Endothelial cell of umbilical vein (primary cell): ENCODE measurements at regions not wholly inside any gene's neighbourhood (a gene's known extent, or its start where the extent isn't known, plus 50 kb on each side); places are given as distances from the start of the nearest gene placed in this dataset.

Source experiments
- BruUV-seq: library from RNA; stranded (reverse); fragments of 400-500 nt; replicated peaks from 2 replicates; lab custom pipeline; 2021; lab: Mats Ljungman, UMichigan
- CTCF ChIA-PET: fragments of 300-600, 350-600 bp; sonication (Branson Sonifier 250); formaldehyde crosslinking; loops from one replicate; lab custom pipeline; 2021; ENCODE audit warnings: antibody characterized with exemption, inconsistent platforms; lab: Charles Lee
- POLR2A ChIA-PET: fragments of 300-600, 350-600 bp; sonication (Branson Sonifier 250); formaldehyde crosslinking; loops from one replicate; lab custom pipeline; 2021; ENCODE audit warnings: antibody characterized with exemption, inconsistent platforms; lab: Charles Lee
- DNase-seq: peaks from one replicate; pipeline ENCODE4 v3.0.0-alpha.2; 2011; ENCODE audit warnings: low read depth, low spot score
- FAIRE-seq: peaks from 2 replicates; lab custom pipeline; 2011; peaks lifted over from hg19 to GRCh38; lab: Jason Lieb, UNC
- H2AFZ ChIP-seq: 2 replicates; pipeline ENCODE4 v1.6.0; 2012; ENCODE audit warnings: low read depth, low read length, control low read depth, inconsistent platforms
- H3K27ac ChIP-seq: 2 replicates; pipeline ENCODE4 v1.5.1; 2011; ENCODE audit warnings: low read depth, mild to moderate bottlenecking, control low read depth, low read length, moderate library complexity; ENCODE audit not compliant: insufficient read depth
- H3K27me3 ChIP-seq, 2 experiments: 2 replicates each; pipeline versions ENCODE4 v1.6.0 to v1.6.1; 2011; ENCODE audit warnings: low read length in 2 of 2, mixed read lengths in 1 of 2; ENCODE audit not compliant: control insufficient read depth in 2 of 2, insufficient read depth in 2 of 2
- H3K36me3 ChIP-seq, 2 experiments: 2 replicates in 1 of 2; 3 replicates in 1 of 2; pipeline ENCODE4 v1.5.1; 2011; ENCODE audit warnings: low read length in 2 of 2, mild to moderate bottlenecking in 1 of 2, moderate library complexity in 1 of 2; ENCODE audit not compliant: control insufficient read depth in 2 of 2, insufficient read depth in 2 of 2; ENCODE audit errors: extremely low read depth in 1 of 2
- H3K4me1 ChIP-seq: 3 replicates; pipeline ENCODE4 v1.5.1; 2011; ENCODE audit warnings: mild to moderate bottlenecking, low read length; ENCODE audit not compliant: control insufficient read depth, insufficient read depth; ENCODE audit errors: extremely low read depth
- H3K4me2 ChIP-seq: 2 replicates; pipeline ENCODE4 v1.6.1; 2011; ENCODE audit warnings: low read length, control low read depth, mixed read lengths; ENCODE audit not compliant: insufficient read depth
- H3K4me3 ChIP-seq, 3 experiments: fragments of 200-600 bp in 1 of 3; sonication (generic), shearing (Covaris generic) in 1 of 3; replicated peaks in 1 of 3; 2 replicates each; pipeline ENCODE4 v1.5.1; 2011 to 2016; ENCODE audit warnings: control low read depth in 3 of 3, low read length in 3 of 3, mild to moderate bottlenecking in 2 of 3, inconsistent platforms in 1 of 3, low read depth in 1 of 3, moderate library complexity in 1 of 3; ENCODE audit not compliant: insufficient read depth in 1 of 3
- H3K79me2 ChIP-seq: 2 replicates; pipeline ENCODE4 v1.6.0; 2012; ENCODE audit warnings: low read length, inconsistent platforms; ENCODE audit not compliant: control insufficient read depth, insufficient read depth
- H3K9ac ChIP-seq: replicated peaks from 2 replicates; pipeline ENCODE3; 2011; ENCODE audit warnings: low read length, control low read depth; ENCODE audit not compliant: insufficient read depth; ENCODE audit errors: extremely low read depth
- H3K9me1 ChIP-seq: replicated peaks from 3 replicates; pipeline ENCODE4 v1.6.0; 2011; ENCODE audit warnings: mild to moderate bottlenecking, low read length; ENCODE audit not compliant: control insufficient read depth, insufficient read depth; ENCODE audit errors: extremely low read depth
- H3K9me3 ChIP-seq: replicated peaks from 2 replicates; pipeline ENCODE4 v1.5.1; 2012; ENCODE audit warnings: low read length, inconsistent platforms; ENCODE audit not compliant: control insufficient read depth, insufficient read depth
- H4K20me1 ChIP-seq: replicated peaks from 2 replicates; pipeline ENCODE3; 2011; ENCODE audit warnings: mild to moderate bottlenecking, low read length; ENCODE audit not compliant: control insufficient read depth, insufficient read depth; ENCODE audit errors: extremely low read depth
- EZH2 ChIP-seq: IDR thresholded peaks from 2 replicates; pipeline ENCODE4 v1.6.1; 2012; ENCODE audit warnings: borderline replicate concordance, low read depth, mild to moderate bottlenecking, moderate library complexity, low read length, inconsistent platforms; ENCODE audit not compliant: severe bottlenecking
- FOS ChIP-seq: IDR thresholded peaks from 2 replicates; pipeline ENCODE4 v1.6.1; 2011; ENCODE audit warnings: mild to moderate bottlenecking, low read length, moderate library complexity, borderline replicate concordance; ENCODE audit not compliant: insufficient read depth
- GATA2 ChIP-seq: IDR thresholded peaks from 2 replicates; pipeline ENCODE4 v1.7.0; 2011; ENCODE audit warnings: low read depth, mild to moderate bottlenecking, moderate library complexity, mixed read lengths, low read length; ENCODE audit not compliant: insufficient read length, insufficient read depth
- JUN ChIP-seq: IDR thresholded peaks from 2 replicates; pipeline ENCODE4 v1.6.1; 2011; ENCODE audit warnings: borderline replicate concordance, low read depth; ENCODE audit not compliant: insufficient read length, insufficient read depth
- MYC ChIP-seq: IDR thresholded peaks from one replicate; pipeline ENCODE4 v1.6.1; 2011; ENCODE audit warnings: mild to moderate bottlenecking, low read depth, low read length
- POLR2A ChIP-seq: IDR thresholded peaks from 2 replicates; pipeline ENCODE4 v1.6.1; 2012; ENCODE audit warnings: low read depth, mild to moderate bottlenecking, control low read depth, low read length
- POLR2AphosphoS5 ChIP-seq: IDR thresholded peaks from 2 replicates; pipeline ENCODE4 v1.6.1; 2012; ENCODE audit warnings: low read depth, mild to moderate bottlenecking, control low read depth, low read length, moderate library complexity; ENCODE audit not compliant: insufficient read depth
- dilution Hi-C: fragments of 300-500 bp; cut with MboI; formaldehyde crosslinking; loops from one replicate; pipeline ENCODE4 v1.15.0; 2019; ENCODE audit warnings: low sequenced_read_pairs; ENCODE audit not compliant: extremely low pct_ligation_motif_present
- intact Hi-C: fragments of 100-400 bp; cut with micrococcal nuclease; formaldehyde crosslinking; loops from one replicate; pipeline ENCODE4 v1.10.0; 2022
- TF ChIP-seq, protein P1 (sequence below), 2 donors: IDR thresholded peaks; 1 replicate in 1 of 2; 2 replicates in 1 of 2; pipeline ENCODE4 v1.5.1; 2011; ENCODE audit warnings: low read length in 2 of 2, mild to moderate bottlenecking in 2 of 2, moderate library complexity in 2 of 2, control low read depth in 1 of 2, inconsistent platforms in 1 of 2, low read depth in 1 of 2; ENCODE audit not compliant: insufficient read depth in 1 of 2; ENCODE audit errors: extremely low read depth in 1 of 2
- TF ChIP-seq, protein P2 (sequence below): IDR thresholded peaks from 2 replicates; pipeline ENCODE4 v1.6.1; 2011; ENCODE audit not compliant: insufficient read depth, insufficient read length

DNA sequence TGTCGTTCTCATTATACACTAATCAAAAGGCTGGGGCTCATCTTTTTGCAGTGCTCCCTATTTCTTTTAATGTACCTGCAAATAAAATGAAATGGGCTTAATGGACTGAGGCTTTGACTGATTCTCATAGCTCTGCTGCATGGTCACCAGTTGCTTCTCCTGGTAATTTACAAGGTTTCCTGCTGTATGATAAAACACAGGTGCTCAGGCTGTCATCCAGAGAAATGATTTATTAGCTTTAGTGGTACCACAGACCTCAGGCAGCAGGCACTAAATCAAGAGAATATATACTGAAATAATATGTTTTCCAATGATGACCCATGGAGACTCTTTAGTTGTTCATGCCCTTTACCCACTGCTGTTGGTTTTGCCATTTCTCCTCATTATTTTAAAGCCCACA, 137.7 kb downstream of the C4orf33 start:
- ChIA-PET CTCF (interaction anchor here (0.9 kb wide), 1 partner anchor 19 kb away, joined by 3 read pairs; no protein-coding TSS in a partner anchor), POLR2A (no interaction called here)
- no peak overlapping the region for H3K4me2 ChIP-seq
- DNase-seq (no peak), FAIRE-seq (no peak)
- H3K9me3 ChIP-seq: no peaks in the 10 kb centered on the region
- H3K27me3 ChIP-seq: peaks cover 0 to 2% of the 10 kb centered on the region in 2 experiments
- H3K9ac ChIP-seq: no peak overlapping the region
- dilution Hi-C loops (no loop called here), intact Hi-C loops (no loop called here)
- no peaks in the 10 kb centered on the region for H3K36me3 ChIP-seq
- H3K9me1 ChIP-seq: no peaks in the 10 kb centered on the region
- no peaks in the 10 kb centered on the region for H3K79me2 ChIP-seq
- no peak overlapping the region for H3K27ac ChIP-seq
- H4K20me1 ChIP-seq: no peaks in the 10 kb centered on the region
- H2AFZ ChIP-seq: no peak overlapping the region
- no peak overlapping the region for H3K4me3 ChIP-seq
- no TSS peak for BruUV-seq
- no peaks in the 10 kb centered on the region for H3K4me1 ChIP-seq
- no peak for TF ChIP-seq FOS
- no peak for TF ChIP-seq GATA2
- TF ChIP-seq JUN: no peak

DNA sequence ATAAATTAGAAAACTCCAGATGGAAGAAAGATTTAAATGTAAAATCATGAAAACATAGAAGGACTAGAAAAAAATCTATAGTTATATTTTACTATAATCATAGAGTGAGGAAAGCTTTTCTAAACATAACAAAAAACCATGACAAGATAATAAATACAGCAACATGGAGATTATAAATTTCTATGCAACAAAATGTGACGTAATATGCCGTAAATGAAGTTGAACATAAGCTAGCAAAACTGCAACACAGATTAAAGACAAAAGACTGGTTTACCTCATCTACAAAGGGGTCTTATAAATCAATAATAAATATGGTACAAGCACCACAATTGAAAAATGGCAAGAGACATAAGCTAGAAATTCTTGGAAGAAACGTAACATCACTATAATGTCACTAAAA, 140.4 kb downstream of the C4orf33 start:
- Histone ChIP-seq H3K4me3 (no peak overlapping the region), H3K27me3 (peaks cover 0 to 2% of the 10 kb centered on the region in 2 experiments), H3K9me3 (no peaks in the 10 kb centered on the region), H2AFZ (no peak overlapping the region), H3K9ac (no peak overlapping the region), H3K4me2 (no peak overlapping the region), H3K36me3 (no peaks in the 10 kb centered on the region), H3K27ac (no peak overlapping the region), H3K9me1 (no peaks in the 10 kb centered on the region), H4K20me1 (no peaks in the 10 kb centered on the region), H3K4me1 (no peaks in the 10 kb centered on the region), H3K79me2 (no peaks in the 10 kb centered on the region)
- CTCF ChIA-PET: interaction anchor here (2.0 kb wide), 1 partner anchor 12 kb away, joined by 6 read pairs; no protein-coding TSS in a partner anchor
- FAIRE-seq (no peak), DNase-seq (no peak)
- intact Hi-C loops (no loop called here), dilution Hi-C loops (no loop called here)
- POLR2A ChIA-PET: no interaction called here
- TF ChIP-seq POLR2A (no peak), GATA2 (no peak), FOS (no peak), MYC (no peak), EZH2 (no peak), JUN (no peak), POLR2AphosphoS5 (no peak)
- TF ChIP-seq, protein P1, sequence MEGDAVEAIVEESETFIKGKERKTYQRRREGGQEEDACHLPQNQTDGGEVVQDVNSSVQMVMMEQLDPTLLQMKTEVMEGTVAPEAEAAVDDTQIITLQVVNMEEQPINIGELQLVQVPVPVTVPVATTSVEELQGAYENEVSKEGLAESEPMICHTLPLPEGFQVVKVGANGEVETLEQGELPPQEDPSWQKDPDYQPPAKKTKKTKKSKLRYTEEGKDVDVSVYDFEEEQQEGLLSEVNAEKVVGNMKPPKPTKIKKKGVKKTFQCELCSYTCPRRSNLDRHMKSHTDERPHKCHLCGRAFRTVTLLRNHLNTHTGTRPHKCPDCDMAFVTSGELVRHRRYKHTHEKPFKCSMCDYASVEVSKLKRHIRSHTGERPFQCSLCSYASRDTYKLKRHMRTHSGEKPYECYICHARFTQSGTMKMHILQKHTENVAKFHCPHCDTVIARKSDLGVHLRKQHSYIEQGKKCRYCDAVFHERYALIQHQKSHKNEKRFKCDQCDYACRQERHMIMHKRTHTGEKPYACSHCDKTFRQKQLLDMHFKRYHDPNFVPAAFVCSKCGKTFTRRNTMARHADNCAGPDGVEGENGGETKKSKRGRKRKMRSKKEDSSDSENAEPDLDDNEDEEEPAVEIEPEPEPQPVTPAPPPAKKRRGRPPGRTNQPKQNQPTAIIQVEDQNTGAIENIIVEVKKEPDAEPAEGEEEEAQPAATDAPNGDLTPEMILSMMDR (IDR thresholded peaks at IDR 0.05; ENCODE audit: extremely low read depth in 1 of 2, insufficient read depth in 1 of 2, low read depth in 1 of 2, low read length in 2 of 2): no peak
- TF ChIP-seq, protein P2, sequence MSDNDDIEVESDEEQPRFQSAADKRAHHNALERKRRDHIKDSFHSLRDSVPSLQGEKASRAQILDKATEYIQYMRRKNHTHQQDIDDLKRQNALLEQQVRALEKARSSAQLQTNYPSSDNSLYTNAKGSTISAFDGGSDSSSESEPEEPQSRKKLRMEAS: no peak
- no TSS peak for BruUV-seq
